ENCODE measurements at regions not wholly inside any gene's neighbourhood (a gene's known extent, or its start where the extent isn't known, plus 50 kb on each side); places are given as distances from the start of the nearest gene placed in this dataset.
A peak's percentile ranks its signal among the peaks of the same experiment; 100 is the strongest.

DNA sequence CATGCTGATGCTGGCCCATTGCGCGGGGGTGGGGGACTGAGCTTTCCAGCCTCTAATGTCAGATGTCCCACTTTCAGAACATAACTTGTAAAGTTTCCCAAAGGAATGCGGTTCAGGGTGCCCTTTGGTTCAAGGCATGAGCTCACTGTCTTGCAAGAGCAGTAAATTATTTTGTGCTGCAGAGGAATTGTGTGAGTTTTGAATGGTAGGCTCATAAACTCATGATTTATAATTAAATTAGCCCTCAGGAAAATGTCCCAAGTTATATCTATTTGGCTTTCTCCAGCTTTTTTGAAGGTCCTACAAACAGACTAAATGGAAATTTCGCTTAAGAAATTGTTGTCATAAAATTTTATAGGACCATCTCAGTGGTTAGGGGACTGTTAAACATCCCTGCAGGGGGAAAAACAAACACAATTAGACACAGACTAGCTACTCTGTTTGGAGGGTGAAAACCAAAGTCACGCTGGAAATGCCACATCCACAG, 321.8 kb downstream of the HS3ST3B1 start:
- TF ChIP-seq, protein P1, sequence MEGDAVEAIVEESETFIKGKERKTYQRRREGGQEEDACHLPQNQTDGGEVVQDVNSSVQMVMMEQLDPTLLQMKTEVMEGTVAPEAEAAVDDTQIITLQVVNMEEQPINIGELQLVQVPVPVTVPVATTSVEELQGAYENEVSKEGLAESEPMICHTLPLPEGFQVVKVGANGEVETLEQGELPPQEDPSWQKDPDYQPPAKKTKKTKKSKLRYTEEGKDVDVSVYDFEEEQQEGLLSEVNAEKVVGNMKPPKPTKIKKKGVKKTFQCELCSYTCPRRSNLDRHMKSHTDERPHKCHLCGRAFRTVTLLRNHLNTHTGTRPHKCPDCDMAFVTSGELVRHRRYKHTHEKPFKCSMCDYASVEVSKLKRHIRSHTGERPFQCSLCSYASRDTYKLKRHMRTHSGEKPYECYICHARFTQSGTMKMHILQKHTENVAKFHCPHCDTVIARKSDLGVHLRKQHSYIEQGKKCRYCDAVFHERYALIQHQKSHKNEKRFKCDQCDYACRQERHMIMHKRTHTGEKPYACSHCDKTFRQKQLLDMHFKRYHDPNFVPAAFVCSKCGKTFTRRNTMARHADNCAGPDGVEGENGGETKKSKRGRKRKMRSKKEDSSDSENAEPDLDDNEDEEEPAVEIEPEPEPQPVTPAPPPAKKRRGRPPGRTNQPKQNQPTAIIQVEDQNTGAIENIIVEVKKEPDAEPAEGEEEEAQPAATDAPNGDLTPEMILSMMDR (IDR thresholded peaks at IDR 0.05) = no peak
- no peak for DNase-seq
- no peak overlapping the region for H3K9ac ChIP-seq (ENCODE audit: low read depth in 2 of 2, low read length in 2 of 2)
- intact Hi-C loops (cut with DNase I) = no loop called here
- no peaks in the 10 kb centered on the region for H3K36me3 ChIP-seq
- H3K27me3 ChIP-seq = no peaks in the 10 kb centered on the region
- no peak overlapping the region for H3K27ac ChIP-seq
- no peak overlapping the region for H3K4me3 ChIP-seq
- no peaks in the 10 kb centered on the region for H3K9me3 ChIP-seq
- H3K4me1 ChIP-seq = no peaks in the 10 kb centered on the region

DNA sequence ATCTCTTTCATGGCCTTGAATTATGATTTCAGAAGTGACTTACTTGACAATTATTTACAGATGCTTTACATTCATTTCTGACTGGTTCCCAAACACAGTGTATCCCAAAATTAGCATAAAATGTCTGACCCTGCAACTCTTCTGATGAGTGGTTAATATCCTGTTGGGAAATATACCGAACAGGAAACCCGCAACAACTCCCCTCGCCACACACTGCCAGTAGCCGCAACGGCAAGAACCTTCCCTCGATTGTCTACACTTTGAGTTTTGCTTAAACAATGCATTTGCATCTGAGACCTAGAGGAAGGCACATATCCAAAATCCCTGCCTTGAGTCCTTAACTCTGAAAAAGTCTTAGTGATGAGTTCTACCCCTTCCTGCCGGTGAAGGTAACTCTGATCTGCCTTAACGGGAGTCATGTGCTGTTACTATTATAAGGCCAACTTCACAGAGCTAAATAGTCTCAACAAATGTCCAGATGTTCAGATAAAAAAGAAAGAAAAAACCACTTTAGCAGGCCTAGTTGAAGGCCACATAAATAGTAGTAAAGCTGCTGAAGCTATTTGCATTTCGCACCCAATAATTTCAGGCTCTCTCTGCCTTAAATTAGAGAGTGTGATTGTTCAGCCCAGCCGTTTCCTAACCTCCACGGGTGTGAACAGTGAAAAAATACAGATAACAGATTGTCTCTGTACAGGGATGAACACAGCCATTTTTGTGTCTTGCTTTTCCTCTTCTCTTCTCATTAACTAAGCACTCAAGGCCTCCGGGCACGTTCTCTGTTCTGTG, 321.1 kb downstream of the HS3ST3B1 start:
- no peaks in the 10 kb centered on the region for H3K4me1 ChIP-seq
- H3K27me3 ChIP-seq = no peaks in the 10 kb centered on the region
- H3K36me3 ChIP-seq = no peaks in the 10 kb centered on the region
- no peak overlapping the region for H3K9ac ChIP-seq (ENCODE audit: low read depth in 2 of 2, low read length in 2 of 2)
- H3K27ac ChIP-seq = no peak overlapping the region
- no peaks in the 10 kb centered on the region for H3K9me3 ChIP-seq
- H3K4me3 ChIP-seq = no peak overlapping the region
- intact Hi-C loops (cut with DNase I) = no loop called here
- no peak for DNase-seq
- TF ChIP-seq, protein P1 (IDR thresholded peaks at IDR 0.05) = no peak

DNA sequence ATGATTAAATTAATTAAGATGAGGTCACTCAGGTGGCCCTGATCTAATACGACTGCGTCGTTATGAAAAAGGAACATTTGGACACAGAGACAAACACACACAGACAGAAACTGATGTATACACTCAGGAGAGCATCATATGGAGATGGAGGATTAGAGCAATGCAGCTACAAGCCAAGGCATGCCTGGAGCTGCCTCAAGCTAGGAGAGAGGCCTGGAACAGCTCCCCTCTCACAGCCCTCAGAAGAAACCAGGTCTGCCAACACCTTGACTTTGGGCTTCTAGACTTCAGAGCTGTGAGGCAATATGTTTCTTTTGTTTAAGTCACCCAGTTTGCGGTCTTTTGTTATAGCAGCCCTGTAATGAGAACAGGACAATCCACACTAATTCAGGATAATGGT, 318.9 kb downstream of the HS3ST3B1 start:
- intact Hi-C loops (cut with DNase I) = no loop called here
- TF ChIP-seq, protein P1 (IDR thresholded peaks at IDR 0.05) = no peak

DNA sequence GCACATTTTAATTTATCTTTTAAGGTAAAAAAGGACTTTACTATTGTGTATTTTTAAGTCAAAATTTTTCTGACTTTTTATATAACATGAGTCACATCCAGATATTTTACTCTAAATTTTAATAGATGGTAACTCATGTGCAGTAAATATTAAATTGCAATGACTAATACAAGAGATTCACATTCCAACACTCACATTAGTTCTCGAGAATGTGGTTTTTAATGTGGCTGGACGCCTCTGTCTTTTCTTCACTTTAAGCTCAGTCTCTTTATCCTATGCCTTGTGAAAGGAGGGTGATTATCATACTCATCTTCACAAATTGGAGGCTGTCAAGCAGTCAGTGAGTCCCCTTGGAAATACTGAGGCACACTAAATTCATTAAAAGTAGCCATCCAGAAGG, 315.6 kb downstream of the HS3ST3B1 start:
- H3K36me3 ChIP-seq = no peaks in the 10 kb centered on the region
- no peak overlapping the region for H3K27ac ChIP-seq
- no peaks in the 10 kb centered on the region for H3K4me1 ChIP-seq
- intact Hi-C loops (cut with DNase I) = no loop called here
- TF ChIP-seq, protein P1 (IDR thresholded peaks at IDR 0.05) = no peak
- no peak overlapping the region for H3K9ac ChIP-seq (ENCODE audit: low read depth in 2 of 2, low read length in 2 of 2)
- H3K9me3 ChIP-seq = no peaks in the 10 kb centered on the region
- H3K4me3 ChIP-seq = no peak overlapping the region
- DNase-seq = no peak
- no peaks in the 10 kb centered on the region for H3K27me3 ChIP-seq

More for the DNA sequence above, 318.9 kb downstream of the HS3ST3B1 start:
- Histone ChIP-seq H3K9ac (ENCODE audit: low read depth in 2 of 2, low read length in 2 of 2) (no peak overlapping the region), H3K9me3 (no peaks in the 10 kb centered on the region), H3K4me3 (no peak overlapping the region), H3K36me3 (no peaks in the 10 kb centered on the region), H3K27me3 (no peaks in the 10 kb centered on the region), H3K27ac (no peak overlapping the region), H3K4me1 (no peaks in the 10 kb centered on the region)
- DNase-seq = no peak

DNA sequence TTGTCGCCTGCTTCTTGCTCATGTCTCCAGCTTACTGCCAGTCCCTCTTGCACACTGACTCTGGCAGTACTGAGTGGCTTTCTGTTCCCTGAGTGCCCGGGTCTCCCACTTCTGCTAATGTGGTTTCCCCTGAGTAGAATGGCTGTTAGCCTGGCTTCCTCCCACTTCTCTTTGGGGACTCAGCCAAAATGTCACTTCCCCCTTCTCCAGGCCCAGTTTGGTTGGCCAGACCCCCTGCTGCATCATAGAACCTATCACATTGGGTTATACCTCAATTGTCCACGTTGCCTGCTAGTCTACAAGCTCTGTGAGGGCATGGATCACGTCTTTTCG, 304.4 kb downstream of the HS3ST3B1 start:
- H3K27me3 ChIP-seq = no peaks in the 10 kb centered on the region
- TF ChIP-seq, protein P1 (IDR thresholded peaks at IDR 0.05) = no peak
- H3K27ac ChIP-seq = no peak overlapping the region
- no peak overlapping the region for H3K4me3 ChIP-seq
- no peaks in the 10 kb centered on the region for H3K4me1 ChIP-seq
- DNase-seq = peak; percentile 18
- no peaks in the 10 kb centered on the region for H3K36me3 ChIP-seq
- intact Hi-C loops (cut with DNase I) = no loop called here
- H3K9ac ChIP-seq (ENCODE audit: low read depth in 2 of 2, low read length in 2 of 2) = no peak overlapping the region
- H3K9me3 ChIP-seq = no peaks in the 10 kb centered on the region

Data from colonic mucosa (tissue), 4 donors.